Activated CD8-positive, alpha-beta memory T cell treated with anti-CD3 and anti-CD28 coated beads for 48 hours (primary cell): ENCODE measurements at regions not wholly inside any gene's neighbourhood (a gene's known extent, or its start where the extent isn't known, plus 50 kb on each side); places are given as distances from the start of the nearest gene placed in this dataset.
A peak's percentile ranks its signal among the peaks of the same experiment; 100 is the strongest.

Experiments used
- DNase-seq, 3 experiments: peaks; one replicate each; pipeline ENCODE4 v3.0.0-alpha.2; 2020; ENCODE audit warnings: low read depth in 2 of 3, low spot score in 2 of 3

- DNase-seq, result no peak
Measured at GRCh38 chr1:5505944-5506343, 486.3 kb downstream of the NPHP4 start.

DNA sequence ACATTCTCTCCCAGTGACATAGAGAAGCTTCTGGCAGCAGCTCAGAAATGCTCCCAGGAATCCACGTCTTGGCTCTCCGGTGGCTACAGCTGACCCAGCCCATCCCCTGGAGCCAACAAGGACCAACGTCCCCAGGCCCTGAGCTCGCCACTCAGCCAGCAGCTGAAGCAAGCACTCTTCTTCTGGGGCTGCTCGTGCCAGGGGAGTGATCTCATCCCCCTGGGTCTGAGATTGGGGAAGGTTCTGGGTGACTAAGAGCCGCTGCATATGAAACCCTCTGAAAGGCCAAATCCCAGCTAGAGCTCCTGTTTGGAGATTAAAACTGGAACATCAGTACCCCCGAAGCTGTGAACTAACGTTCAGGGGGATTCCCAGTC lies 487.9 kb downstream of the NPHP4 start:
- no peak for DNase-seq

- no peak for DNase-seq
Measured at GRCh38 chr1:5503556-5504363, 488.5 kb downstream of the NPHP4 start.

GRCh38 chr1:5502311-5503194 lies 489.7 kb downstream of the NPHP4 start:
- DNase-seq, result no peak

DNA sequence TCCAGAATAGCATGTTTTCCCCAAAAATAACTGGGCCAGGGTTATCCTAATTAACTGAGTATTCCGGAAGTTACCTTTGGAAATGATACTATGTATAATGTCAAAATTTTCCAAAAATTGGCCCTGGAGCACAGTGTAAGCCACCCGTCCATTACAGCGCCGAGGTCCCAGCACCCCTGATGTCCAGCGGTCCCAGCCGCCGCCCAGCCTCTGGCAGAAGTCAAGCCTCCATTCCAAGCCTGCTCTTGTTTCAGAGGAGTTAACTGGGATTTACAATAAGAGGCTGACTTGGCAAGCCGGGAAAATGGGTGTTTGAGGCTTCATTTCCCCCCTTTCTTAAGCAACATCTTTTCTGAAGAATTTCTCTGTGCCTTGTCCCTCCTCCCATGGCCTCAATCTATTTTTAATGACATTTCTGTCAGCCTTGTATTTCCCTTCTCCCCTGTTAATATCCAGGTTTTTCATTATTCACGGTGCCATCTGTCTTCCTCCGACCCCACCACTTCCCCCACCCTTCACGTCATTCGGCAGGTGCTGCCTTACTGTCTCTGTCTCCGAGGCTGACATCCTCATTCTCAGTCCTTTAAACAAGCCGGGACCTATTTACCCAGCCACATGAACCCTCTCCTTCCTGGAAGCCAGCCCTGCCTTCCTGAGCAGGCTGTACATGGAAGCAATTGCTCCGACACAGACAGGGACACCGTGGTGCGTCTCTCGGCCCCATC lies 490.9 kb downstream of the NPHP4 start:
- no peak for DNase-seq

- DNase-seq, result no peak
Measured at GRCh38 chr1:5500541-5500940, 491.7 kb downstream of the NPHP4 start.

- DNase-seq, result no peak
Measured at GRCh38 chr1:5497503-5497902, 494.7 kb downstream of the NPHP4 start.

DNA sequence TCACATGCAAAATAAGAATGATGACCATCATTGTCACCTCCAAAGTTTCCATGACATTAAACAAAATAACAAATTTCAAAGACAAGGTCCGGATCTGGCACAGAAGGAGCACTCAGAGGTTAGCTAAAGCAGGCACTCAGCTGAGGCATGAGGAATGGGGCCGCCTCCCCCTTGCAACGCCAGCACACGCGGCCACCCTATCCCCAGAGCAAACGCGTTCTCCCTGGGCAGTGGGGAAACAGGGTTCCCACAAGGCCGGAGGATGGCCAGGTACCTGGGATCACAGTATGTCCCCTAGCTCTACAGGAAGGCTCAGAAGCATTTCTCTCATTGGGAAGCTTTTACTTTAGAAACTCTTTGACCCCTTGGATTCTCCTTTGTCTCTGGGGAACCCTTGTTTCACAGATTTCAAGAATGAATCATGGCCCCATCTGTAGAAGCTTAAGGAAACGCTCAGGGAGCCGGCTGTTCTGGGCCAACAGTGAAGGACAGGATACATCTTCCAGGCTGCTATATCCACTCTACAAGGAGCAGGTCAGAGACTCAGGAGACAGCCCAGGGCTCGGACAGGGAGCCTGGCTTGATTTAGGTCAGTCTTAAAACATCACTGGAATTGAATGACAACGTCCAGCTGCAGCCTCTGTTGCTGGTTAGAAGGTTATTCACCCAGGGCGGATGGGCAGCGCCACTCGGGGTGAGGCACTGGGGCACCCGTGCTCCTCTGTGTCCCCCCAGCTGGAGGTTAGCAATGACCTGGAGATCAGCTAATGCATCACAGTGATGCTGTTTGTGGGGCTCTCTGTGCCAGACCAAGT lies 496.4 kb downstream of the NPHP4 start:
- no peak for DNase-seq

DNA sequence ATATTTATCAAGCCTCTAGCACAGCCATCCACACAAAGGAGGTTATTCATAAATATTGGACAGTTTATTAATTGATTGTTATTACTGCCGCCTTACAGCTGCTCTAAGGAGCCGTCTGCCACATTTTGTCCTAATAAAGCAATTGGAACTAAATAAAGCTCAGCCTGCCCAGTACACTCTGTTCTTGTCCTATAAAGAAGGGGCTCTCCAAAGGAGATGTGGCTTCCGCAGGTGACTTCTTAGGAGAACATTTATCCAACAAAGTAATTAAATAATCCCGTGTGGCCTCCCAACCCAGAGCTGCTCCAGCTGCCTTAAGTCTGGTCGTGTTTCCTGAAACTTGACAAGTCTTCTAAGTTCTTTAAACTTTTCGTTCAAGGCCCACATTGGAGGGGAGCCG lies 497.7 kb downstream of the NPHP4 start:
- DNase-seq, result no peak

DNA sequence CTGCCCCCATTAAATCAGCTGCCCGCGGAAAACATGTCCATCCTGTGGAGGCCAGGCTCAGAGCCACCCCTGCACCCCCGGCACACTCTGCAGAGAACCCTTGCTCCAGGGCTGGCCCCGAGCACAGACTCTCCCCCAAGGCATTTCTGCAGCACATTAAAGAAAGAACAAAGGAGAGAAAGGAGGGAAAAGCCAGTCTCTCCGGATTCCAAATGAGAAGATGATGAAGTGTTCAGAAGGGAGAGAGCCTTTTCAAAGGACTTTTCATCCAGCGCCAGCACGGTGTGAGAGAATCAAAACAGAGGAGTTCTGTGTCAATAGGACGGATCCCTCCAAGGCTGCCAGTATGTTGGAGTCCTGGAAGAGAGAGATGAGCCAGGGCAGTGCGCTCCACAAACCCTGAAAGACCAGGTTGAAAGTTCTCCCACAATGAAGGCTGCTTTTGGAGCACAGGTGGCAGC lies 498.3 kb downstream of the NPHP4 start:
- no peak for DNase-seq

DNA sequence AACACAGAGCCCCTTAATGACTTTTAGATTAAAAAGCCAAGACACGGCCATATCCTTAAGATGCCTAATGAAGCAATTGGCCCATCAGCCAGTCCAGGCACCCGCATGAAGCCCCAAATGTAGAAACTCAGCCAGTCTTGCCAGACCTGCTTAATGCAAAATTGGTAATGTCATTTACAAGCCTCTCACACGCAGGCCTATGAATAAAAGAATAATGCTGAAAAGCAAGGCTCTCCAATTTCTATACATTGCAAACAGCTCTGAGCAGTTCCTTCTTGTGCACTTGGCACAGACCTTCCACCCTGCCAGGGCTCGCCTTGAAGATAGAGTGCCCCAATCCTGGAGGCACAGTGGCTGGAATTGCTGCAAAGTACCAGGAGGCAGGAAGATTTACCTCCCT lies 498.9 kb downstream of the NPHP4 start:
- DNase-seq, result no peak

GRCh38 chr1:5492846-5493245 lies 499.4 kb downstream of the NPHP4 start:
- no peak for DNase-seq

DNA sequence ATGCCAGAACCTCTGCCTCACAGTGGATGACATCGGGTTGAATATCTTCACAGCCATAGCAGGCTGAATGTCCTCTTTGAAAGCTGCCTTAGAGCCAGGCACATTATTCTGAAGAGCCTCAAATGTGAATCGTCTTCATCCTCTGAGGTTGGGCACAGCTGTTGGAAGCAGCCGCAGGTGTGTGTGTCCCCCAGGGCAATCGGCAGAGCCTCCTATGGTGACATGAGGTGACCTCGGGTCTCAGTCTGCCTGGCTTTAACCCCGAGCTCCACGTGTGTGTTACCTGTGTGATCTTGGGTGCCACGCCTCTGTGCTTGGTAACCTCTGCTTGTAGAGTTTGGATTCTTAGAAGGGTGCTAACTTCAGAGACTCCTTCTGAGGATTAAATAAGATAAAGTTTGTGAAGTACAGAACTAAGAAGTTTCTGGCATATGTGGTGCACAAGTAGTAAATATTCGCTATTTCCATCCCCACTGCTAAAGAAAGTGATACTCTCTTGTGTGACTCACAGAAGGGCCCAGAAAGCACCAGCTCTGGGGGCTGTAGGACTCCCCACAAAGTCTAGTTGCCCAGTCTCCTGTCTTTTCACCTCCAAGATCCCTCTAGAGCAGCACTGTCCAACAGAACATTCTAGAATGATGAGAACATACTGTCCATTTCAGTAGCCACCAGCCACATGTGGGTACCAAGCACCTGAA lies 500.9 kb downstream of the NPHP4 start:
- DNase-seq, result no peak

GRCh38 chr1:5490635-5491034 lies 501.6 kb downstream of the NPHP4 start:
- no peak for DNase-seq

- DNase-seq, result no peak
Measured at GRCh38 chr1:5488448-5488847, 503.8 kb downstream of the NPHP4 start.

GRCh38 chr1:5485968-5486696 lies 506.1 kb downstream of the NPHP4 start:
- no peak for DNase-seq

GRCh38 chr1:5485436-5485835 lies 506.8 kb downstream of the NPHP4 start:
- DNase-seq, result no peak

- no peak for DNase-seq
Measured at GRCh38 chr1:5484451-5485165, 507.6 kb downstream of the NPHP4 start.

DNA sequence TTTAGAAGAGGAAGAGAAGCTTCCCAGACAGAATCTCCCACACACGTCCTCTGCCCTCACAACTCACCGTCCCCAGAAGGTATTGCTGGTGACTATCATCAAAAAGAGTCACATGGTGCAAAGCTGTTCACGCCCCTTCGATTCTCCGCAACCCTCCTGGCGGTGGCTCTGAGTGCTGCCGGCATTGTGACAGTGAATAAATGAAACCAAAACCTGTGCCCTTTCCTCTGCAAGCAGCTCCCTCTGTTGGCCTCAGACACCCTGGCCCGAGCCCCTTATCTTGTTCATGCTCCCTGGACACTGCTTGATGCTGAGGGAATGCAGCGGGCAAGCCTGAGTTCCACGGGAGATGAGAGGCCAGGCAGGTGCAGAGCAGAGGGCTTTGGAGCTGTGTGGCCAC lies 510.3 kb downstream of the NPHP4 start:
- peak in 2 of 3 experiments; percentile 1 to 3 for DNase-seq
